Sigmoid colon (tissue), 6 donors: ENCODE measurements at regions not wholly inside any gene's neighbourhood (a gene's known extent, or its start where the extent isn't known, plus 50 kb on each side); places are given as distances from the start of the nearest gene placed in this dataset.
"Not testable (repeated sequence)": the region's sequence is repeated elsewhere in the genome, so short reads cannot be mapped to it uniquely, and the experiment has no call there.

Experiments used
- DNase-seq: peaks from one replicate; pipeline ENCODE4 v3.0.0-alpha.2; 2019
- H3K27ac ChIP-seq, 4 donors: fragments of 200-600 bp; sonication (generic); one replicate each; pipeline ENCODE4 v1.5.1; 2016 to 2019; ENCODE audit warnings: mild to moderate bottlenecking in 1 of 4
- H3K27me3 ChIP-seq, 3 donors: fragments of 200-600 bp; sonication (generic); one replicate each; pipeline ENCODE4 v1.5.1; 2019; ENCODE audit warnings: mild to moderate bottlenecking in 1 of 3
- H3K36me3 ChIP-seq, 4 donors: fragments of 200-600 bp; sonication (generic); one replicate each; pipeline ENCODE4 v1.5.1; 2016 to 2019
- H3K4me1 ChIP-seq, 4 donors: fragments of 200-600 bp; sonication (generic); one replicate each; pipeline ENCODE4 v1.5.1; 2017 to 2019
- H3K4me3 ChIP-seq, 4 donors: fragments of 200-600 bp; sonication (generic); one replicate each; pipeline ENCODE4 v1.5.1; 2017 to 2019; ENCODE audit warnings: mild to moderate bottlenecking in 2 of 4, moderate library complexity in 1 of 4
- H3K9me3 ChIP-seq, 4 donors: fragments of 200-600 bp in 3 of 4; sonication (generic) in 3 of 4; one replicate each; pipeline versions ENCODE4 v1.5.1 to v1.6.1; 2013 to 2019
- CTCF ChIP-seq, 4 experiments: fragments of 450-650 bp in 3 of 4; fragments of 200-600 bp in 1 of 4; IDR thresholded peaks; one replicate each; pipeline ENCODE4 v1.5.1; 2016 to 2019; ENCODE audit warnings: antibody characterized with exemption in 4 of 4, mild to moderate bottlenecking in 3 of 4, moderate library complexity in 2 of 4
- EP300 ChIP-seq, 4 donors: sonication (generic); formaldehyde crosslinking; IDR thresholded peaks; one replicate each; pipeline ENCODE4 v1.6.1; 2017; ENCODE audit warnings: antibody characterized with exemption in 4 of 4
- POLR2A ChIP-seq, 2 donors: fragments of 450-650 bp; IDR thresholded peaks; one replicate each; pipeline ENCODE4 v1.6.1; 2016; ENCODE audit warnings: antibody characterized with exemption in 2 of 2, mild to moderate bottlenecking in 2 of 2, moderate library complexity in 2 of 2
- POLR2AphosphoS5 ChIP-seq, 4 donors: sonication (generic); formaldehyde crosslinking; IDR thresholded peaks; one replicate each; pipeline ENCODE4 v1.6.1; 2017; ENCODE audit warnings: antibody characterized with exemption in 4 of 4
- WGBS, 2 donors: extraction: QIAGEN DNeasy Blood & Tissue Kit; methylation state at CpG; one replicate each; pipeline ENCODE4 v1.1.7; 2013; 5-methylcytosine and 5-hydroxymethylcytosine counted together
- intact Hi-C: fragments of 100-400 bp; cut with DNase I; formaldehyde crosslinking; loops from one replicate; pipeline ENCODE4 v1.15.1; 2023
- donor health status: healthy with polysubstance abuse.
- donor health status: healthy.

GRCh38 chr1:213533125-213533524 is 454.6 kb upstream of the PROX1 start:
- no peaks in the 10 kb centered on the region for H3K4me1 ChIP-seq
- H3K27ac ChIP-seq = no peak overlapping the region
- no peak overlapping the region for H3K4me3 ChIP-seq
- H3K36me3 ChIP-seq = no peaks in the 10 kb centered on the region
- no peak for DNase-seq
- intact Hi-C loops = no loop called here
- no peaks in the 10 kb centered on the region for H3K27me3 ChIP-seq
- TF ChIP-seq CTCF (IDR thresholded peaks at IDR 0.05) (no peak), POLR2A (IDR thresholded peaks at IDR 0.05) (no peak), POLR2AphosphoS5 (IDR thresholded peaks at IDR 0.05) (no peak), EP300 (IDR thresholded peaks at IDR 0.05) (no peak)
- 88 to 91% methylated on average over 2 of the region's 2 CpGs for WGBS, 2 donors
- peaks cover 0 to 2% (median 0%) of the 10 kb centered on the region in 4 donors for H3K9me3 ChIP-seq

- intact Hi-C loops = no loop called here
- WGBS, 2 donors = 86 to 93% methylated on average over 6 of the region's 6 CpGs
- no peak for DNase-seq
- no peak overlapping the region for H3K27ac ChIP-seq
- no peaks in the 10 kb centered on the region for H3K36me3 ChIP-seq
- H3K27me3 ChIP-seq = no peaks in the 10 kb centered on the region
- no peak overlapping the region for H3K4me3 ChIP-seq
- TF ChIP-seq EP300 (IDR thresholded peaks at IDR 0.05) (no peak), CTCF (IDR thresholded peaks at IDR 0.05) (no peak)
- H3K9me3 ChIP-seq = no peaks in the 10 kb centered on the region
- H3K4me1 ChIP-seq = no peaks in the 10 kb centered on the region
Measured at GRCh38 chr1:213535679-213536078, 452.1 kb upstream of the PROX1 start.

GRCh38 chr1:213538251-213538650 is 449.5 kb upstream of the PROX1 start:
- H3K4me1 ChIP-seq = no peaks in the 10 kb centered on the region
- intact Hi-C loops = no loop called here
- H3K27ac ChIP-seq = no peak overlapping the region
- DNase-seq = no peak
- H3K27me3 ChIP-seq = no peaks in the 10 kb centered on the region
- no peaks in the 10 kb centered on the region for H3K9me3 ChIP-seq
- WGBS, 2 donors = 67 to 82% methylated on average over 3 of the region's 3 CpGs
- no peak for TF ChIP-seq CTCF (IDR thresholded peaks at IDR 0.05)
- no peak for TF ChIP-seq POLR2A (IDR thresholded peaks at IDR 0.05)
- no peak for TF ChIP-seq EP300 (IDR thresholded peaks at IDR 0.05)
- TF ChIP-seq POLR2AphosphoS5 (IDR thresholded peaks at IDR 0.05) = no peak
- no peaks in the 10 kb centered on the region for H3K36me3 ChIP-seq
- no peak overlapping the region for H3K4me3 ChIP-seq

- Histone ChIP-seq H3K9me3 (no peaks in the 10 kb centered on the region), H3K27ac (no peak overlapping the region), H3K4me3 (no peak overlapping the region), H3K27me3 (no peaks in the 10 kb centered on the region), H3K36me3 (no peaks in the 10 kb centered on the region), H3K4me1 (no peaks in the 10 kb centered on the region)
- intact Hi-C loops = no loop called here
- TF ChIP-seq EP300 (IDR thresholded peaks at IDR 0.05) (no peak), POLR2AphosphoS5 (IDR thresholded peaks at IDR 0.05) (no peak), CTCF (IDR thresholded peaks at IDR 0.05) (no peak), POLR2A (IDR thresholded peaks at IDR 0.05) (no peak)
- DNase-seq = no peak
- 79 to 85% methylated on average over 4 of the region's 4 CpGs for WGBS, 2 donors
Measured at GRCh38 chr1:213539464-213539863, 448.3 kb upstream of the PROX1 start.

- 35 to 88% methylated on average over 1 of the region's 1 CpG for WGBS, 2 donors
Measured at GRCh38 chr1:213541641-213542040, 446.1 kb upstream of the PROX1 start.

GRCh38 chr1:213545181-213545580 is 442.6 kb upstream of the PROX1 start:
- DNase-seq, H3K4me3 ChIP-seq, H3K27me3 ChIP-seq, H3K36me3 ChIP-seq, H3K9me3 ChIP-seq, H3K4me1 ChIP-seq, intact Hi-C loops, H3K27ac ChIP-seq: not testable (repeated sequence)
- WGBS, 2 donors = 95 to 96% methylated on average over 4 of the region's 4 CpGs

More at GRCh38 chr1:213541641-213542040, 446.1 kb upstream of the PROX1 start:
- Histone ChIP-seq H3K9me3 (no peaks in the 10 kb centered on the region), H3K4me3 (no peak overlapping the region), H3K27ac (no peak overlapping the region), H3K4me1 (no peaks in the 10 kb centered on the region), H3K27me3 (no peaks in the 10 kb centered on the region), H3K36me3 (no peaks in the 10 kb centered on the region)
- TF ChIP-seq CTCF (IDR thresholded peaks at IDR 0.05) = no peak
- no peak for TF ChIP-seq EP300 (IDR thresholded peaks at IDR 0.05)
- TF ChIP-seq POLR2A (IDR thresholded peaks at IDR 0.05) = no peak
- no peak for TF ChIP-seq POLR2AphosphoS5 (IDR thresholded peaks at IDR 0.05)
- intact Hi-C loops = no loop called here
- DNase-seq = no peak
